NCI-H2171 (cell line): ENCODE measurements at regions not wholly inside any gene's neighbourhood (a gene's known extent, or its start where the extent isn't known, plus 50 kb on each side); places are given as distances from the start of the nearest gene placed in this dataset.

Source experiments
- DNase-seq: peaks from one replicate; lab custom pipeline; 2025; lab: John Stamatoyannopoulos, UW

DNA sequence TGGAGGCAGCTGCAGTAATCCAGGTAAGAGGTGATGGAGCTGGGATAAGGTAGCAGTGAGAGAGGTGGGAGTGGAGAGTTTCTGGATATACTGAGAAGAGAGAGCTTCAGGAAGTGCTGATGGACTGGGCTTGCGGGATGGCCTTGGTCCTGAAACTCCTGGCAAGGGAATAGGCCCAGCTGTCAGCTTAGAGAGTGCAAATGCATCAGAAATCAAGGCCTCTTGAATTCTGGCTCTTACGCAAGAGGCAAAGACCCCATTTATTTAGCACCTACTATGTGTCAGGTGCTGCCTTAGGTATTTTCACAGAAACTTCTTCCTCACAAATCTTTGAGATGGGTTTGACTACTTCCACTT is 227.2 kb upstream of the MAP3K1 start:
- no peak for DNase-seq

DNA sequence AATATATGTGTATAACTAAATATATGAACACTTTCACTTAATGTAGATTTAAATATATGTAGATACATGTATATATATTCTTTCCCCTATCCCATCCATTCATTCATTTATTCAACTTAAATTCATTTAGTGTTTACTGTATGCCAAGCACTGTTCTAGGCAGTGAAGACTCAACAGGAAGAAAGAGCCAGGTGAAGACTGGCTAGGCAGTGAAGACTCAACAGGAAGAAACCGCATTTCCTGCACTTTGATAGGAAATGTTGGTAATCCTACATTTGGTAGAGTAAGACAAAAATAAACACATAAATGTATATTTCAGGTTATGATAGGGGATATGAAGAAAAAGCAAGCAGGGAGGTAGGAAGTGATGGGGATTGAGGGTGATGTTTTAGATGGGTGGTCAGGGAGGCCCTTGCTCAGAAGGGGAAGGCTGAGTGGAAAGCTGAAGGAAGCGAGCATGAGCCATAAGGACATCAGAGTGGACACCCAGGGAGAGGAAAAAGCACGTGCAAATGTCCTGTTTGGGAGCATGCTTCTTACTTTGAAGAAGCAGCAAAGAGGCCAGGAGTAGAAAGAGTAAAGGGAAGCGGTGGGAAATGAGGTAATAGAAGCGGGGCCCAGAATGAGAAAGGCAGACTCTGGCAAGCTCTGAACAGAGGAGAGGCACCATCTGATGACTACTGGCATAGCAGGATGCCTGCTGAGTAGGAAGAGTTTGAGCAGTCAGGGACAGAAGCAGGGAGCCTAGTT is 227.8 kb upstream of the MAP3K1 start:
- DNase-seq = no peak

DNA sequence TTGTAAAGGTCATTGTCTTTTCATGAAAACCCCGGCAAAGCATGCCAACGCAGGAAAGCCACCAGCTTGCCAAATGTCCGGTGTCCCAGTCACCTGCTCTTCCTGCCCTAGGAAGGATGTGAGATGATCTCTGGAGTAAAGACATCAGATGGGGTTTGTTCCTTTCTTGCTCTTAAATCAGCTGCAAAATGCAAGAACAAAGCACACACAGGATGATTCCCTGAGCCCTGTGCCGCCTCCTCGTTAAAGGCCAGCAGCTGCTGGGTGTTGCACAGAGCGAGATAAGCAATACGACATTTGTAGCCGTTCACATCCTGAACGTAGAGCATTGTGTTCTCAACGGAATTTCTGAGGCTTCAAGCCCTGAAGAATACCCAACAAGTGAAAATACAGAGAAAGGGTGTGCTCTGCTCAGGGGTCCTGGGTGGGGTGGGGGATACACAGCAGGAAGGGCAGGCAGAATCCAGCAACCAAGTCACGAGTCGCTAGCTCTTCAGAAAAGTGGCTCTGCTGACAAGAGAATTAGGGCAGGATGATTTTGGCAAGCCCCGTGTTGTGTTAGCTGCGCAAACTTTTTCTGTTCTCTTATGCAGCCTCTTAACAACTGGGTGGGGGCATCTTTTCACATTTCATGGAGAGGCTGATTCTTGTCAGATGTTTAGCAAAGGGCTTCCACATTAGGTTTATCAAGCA is 229.2 kb upstream of the MAP3K1 start:
- peak; percentile 22 for DNase-seq

DNA sequence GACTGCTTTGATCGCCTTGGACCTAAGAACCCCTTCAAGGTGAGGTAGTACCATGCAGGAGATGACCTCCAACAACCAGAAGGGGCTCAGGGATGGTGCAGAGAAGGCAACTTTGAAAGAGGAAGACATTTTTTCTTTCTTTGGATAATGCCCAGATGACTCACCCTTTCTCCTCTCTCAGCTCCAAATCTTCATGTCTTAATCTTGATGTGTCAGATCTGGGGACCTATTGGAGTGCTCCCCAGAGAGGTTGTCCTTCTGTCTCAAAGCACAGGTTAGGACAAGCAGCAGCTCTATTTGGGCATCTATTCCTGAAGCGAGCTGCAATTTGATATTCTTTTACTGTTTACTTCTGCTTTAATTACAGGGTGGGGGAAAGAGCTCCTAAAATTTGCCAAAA is 229.9 kb upstream of the MAP3K1 start:
- peak; percentile 68 for DNase-seq

DNA sequence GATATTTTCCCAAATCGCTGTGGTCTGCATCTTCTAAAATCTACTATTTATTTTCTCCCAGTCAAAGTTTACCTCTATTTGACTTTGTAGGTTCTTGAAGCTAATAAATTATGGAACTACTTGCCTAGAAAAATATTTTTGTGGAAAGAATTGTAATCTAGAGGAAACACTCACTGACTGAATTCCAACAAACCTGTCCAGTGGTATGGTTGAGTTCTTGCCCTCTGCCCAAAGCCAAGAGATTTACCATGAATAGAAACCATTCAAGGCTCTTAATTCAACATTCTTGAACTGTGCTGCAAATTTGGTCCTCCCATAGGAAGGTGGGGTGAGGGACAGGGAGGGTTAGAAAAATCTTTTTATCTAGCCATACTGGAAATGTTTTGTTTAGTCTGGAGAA is 233.9 kb upstream of the MAP3K1 start:
- no peak for DNase-seq

DNA sequence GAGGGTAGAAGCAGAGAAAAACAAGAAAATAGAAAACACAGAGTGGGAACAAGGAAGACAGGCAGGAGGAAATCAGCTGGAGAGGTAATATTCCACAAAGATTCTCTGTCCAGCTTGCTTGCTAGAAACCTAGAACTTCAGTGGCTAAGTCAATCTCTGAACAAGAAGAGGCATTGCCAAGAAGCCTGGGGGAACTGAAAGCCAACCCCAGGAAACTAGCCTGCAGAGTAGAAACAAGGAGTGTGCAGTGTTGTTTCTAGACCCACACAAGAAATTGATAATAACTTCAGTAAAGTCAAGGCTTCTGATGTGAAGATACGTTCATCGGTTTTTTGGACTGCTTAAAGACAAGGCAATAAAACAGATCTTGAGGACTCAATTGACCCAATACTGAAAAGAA is 234.5 kb upstream of the MAP3K1 start:
- DNase-seq = no peak

DNA sequence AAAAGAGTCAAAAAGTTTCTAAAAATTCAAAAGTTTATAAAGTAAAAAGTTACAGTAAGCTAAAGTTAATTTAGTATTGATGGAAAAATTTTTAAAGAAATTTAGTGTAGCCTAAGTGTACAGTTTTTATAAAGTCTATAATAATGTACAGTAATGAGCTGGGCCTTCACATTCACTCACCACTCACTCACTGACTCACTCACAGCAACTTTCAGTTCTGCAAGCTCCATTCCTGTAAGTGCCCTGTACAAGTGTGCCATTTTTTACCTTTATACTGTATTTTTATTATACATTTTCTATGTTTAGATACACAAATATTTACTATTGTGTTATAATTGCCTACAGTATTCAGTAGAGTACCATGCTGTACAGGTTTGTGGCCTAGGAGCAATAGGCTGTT is 239.5 kb upstream of the MAP3K1 start:
- DNase-seq = no peak

DNA sequence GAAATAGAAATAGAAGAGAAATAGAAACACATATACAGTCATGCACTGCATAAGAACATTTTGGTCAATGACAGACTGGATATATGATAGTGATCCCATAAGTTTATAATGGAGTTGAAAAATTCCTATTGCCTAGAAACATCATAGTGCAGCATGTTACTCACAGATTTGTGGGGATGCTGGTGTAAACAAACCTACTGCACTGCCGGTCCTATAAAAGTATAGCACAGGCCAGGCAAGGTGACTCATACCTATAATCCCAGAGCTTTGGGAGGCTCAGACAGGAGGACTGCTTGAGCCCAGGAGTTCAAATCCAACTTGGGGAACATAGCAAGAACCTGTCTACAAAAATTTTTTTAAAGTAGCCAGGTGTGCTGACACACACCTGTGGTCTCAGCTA is 240.6 kb upstream of the MAP3K1 start:
- no peak for DNase-seq

DNA sequence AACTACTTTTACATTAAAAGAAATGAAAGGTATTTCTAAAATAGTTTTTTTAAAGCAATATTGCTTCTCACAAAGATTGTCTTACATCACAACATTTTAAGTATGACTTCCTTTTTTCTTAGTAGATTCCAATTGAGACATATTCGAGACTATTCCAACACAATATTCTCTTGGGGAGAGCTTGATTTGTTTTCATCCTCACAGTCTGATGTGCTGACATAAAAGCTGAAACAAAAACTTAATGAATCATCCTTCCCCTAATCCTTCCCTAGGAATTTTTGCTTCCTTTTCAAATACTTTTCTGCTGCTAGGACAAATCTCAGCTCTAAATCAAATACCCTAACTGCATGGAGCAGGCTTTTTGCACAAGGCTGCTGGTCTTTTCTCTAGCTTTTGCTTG is 245.8 kb upstream of the MAP3K1 start:
- no peak for DNase-seq

DNA sequence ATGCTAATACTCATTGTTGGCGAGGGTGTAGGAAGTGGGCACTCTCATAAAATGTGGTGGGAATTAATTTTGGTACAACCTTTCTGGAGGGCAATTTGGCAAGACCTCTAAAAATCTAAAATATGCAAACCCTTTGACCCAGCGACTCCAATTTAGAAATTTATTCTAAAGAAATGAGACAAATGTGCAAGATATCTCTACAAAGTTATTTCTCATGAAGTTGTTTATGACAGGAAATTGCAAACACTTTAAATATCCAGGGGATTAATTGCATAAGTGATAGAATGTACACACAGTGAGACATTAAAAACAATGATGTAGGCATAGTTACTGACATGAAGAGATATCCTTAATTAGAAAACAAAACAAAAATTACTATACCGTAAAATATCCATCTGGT is 246.3 kb upstream of the MAP3K1 start:
- no peak for DNase-seq

DNA sequence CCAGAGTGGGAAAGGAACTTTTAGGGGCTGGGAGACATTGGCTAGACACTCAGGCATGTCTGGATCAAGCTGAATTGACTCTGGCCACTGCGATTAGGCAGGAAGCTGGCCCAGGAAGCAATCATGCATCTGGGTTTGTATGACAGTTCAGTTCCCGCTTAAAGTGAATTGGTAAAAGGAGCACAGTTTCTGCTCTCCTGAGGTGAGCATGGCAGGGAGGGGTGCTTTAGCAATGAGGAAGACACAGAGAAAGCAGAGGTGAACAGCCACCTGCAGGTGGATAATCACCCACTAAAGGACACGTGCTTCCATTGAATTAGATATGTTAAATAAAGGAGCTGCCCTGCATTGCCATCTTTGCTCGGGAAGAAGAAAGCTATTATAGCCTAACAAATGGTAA is 248.1 kb upstream of the MAP3K1 start:
- no peak for DNase-seq

DNA sequence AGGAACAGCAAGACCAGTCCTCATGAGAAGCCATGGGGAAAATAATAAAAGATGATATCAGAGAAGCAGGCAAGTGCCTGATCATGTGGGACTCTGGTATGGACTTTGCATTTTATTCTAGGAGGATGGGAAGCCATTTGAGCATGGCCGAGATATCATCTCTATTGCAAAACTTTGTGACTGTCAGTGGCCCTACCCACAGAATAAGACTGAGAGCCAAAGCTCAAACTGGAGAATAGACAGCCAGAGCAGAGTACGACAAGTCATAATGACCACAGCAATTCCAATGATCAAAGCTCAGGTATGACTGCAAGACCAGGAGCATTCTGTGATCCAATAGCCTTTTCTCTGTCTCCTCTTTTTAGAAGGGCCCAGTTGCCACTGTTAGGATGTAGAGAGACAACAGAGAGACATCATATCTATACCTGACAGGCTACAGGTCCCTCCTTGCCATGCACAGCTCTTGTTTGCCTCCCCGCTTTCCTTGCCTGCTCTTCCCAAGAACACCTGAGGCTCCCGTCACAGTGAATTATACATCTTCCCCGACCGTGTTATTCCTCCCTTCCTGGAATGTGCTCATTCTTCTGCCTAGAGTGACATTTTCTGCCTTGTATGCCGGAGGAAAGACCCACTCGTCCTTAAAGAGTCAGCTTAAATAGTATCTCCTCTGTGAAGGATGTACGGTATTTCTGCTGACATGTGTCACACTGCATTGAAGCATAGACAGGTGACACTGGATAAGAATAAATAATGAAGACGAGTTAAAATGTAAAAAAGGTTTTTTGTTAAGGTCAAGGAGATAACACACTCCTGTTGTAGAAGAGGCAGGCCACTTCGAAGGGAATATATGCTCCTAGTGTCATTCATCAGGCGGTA is 248.7 kb upstream of the MAP3K1 start:
- no peak for DNase-seq

DNA sequence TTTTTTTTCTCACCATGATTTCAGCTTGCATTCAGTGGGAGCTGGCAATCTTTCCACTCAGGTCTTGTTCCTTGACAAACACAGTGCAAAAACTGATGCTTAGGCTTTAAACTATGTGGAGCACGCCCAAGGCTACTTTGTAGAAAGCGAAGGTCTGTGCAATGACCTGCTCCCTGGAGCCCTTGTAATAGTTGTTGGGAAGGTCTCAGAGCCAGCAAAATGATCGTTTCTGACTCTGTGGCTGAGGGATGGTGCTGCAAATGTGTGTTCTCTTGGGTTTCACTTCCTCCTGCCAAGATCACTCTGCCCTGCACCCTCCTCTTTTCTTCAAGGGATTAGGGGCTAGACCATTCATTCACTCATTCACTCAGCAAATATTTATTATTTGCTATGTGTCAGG is 249.7 kb upstream of the MAP3K1 start:
- DNase-seq = no peak

DNA sequence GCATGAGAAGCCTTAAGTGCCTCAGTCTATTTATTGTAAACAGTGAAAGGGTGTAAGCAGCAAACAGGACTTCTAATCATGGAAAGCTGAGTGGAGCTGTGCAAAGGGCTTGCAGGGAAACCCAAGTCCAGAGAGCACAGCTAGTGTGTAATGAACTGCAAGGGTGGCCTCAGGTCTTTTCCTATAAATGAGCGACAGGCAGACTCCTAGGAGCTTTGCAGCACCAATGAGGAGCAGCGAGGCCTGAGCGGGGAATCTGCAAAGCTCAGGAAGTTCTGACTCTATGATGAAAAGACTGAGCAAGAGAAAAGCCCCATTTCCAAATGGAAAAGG is 250.1 kb upstream of the MAP3K1 start:
- no peak for DNase-seq

DNA sequence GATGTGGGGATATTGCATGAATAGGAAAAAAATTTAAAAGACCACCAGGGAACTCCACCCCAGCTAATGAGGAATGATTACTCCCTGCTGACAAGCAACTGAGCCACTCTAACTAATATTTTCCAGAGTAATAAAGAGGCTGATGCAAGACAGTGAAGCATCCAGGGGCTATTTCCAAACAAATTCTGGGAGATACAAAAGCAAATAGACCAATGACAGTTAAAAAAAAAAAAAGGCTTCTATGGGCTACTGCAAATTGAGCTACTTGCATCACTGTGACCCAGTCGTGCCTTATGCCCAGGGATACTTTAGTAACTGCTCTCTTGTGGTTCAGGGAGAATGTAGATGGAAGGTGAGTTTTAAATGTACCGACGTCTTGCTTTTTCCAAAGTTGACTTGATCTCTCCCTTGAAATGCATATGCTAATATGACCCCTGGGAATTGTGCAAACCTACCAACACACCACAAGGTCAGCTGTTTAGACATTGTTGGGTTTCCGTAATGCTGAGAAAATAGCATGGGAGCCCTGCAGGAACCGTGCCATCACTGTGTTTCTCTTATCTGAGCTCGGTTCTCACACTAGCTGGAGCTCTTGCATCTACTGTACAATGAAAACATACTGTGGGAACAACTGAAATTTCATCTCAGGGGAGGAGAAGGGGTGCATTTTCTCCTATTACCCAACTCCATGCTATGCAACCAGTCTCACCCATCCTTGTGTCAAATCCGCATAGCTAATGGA is 250.6 kb upstream of the MAP3K1 start:
- DNase-seq = no peak

DNA sequence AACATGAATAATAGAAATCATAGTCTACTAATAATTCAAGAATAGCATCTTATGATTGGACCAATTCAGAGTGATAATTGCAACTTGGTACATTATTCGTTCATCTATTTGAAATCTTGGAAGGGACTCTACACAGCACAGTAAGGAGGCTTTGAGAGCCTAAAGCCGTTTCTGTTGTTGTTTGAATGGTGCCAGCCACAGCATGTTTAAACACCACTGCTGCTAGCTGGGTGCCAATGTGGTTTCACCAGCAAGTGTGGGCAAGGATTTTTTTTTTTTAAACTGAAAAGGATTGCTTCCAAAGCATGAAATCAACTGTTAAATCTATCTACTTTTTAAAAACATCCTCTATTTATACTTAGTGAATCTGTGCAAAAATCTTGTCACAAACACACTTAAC is 253.9 kb upstream of the MAP3K1 start:
- DNase-seq = no peak

DNA sequence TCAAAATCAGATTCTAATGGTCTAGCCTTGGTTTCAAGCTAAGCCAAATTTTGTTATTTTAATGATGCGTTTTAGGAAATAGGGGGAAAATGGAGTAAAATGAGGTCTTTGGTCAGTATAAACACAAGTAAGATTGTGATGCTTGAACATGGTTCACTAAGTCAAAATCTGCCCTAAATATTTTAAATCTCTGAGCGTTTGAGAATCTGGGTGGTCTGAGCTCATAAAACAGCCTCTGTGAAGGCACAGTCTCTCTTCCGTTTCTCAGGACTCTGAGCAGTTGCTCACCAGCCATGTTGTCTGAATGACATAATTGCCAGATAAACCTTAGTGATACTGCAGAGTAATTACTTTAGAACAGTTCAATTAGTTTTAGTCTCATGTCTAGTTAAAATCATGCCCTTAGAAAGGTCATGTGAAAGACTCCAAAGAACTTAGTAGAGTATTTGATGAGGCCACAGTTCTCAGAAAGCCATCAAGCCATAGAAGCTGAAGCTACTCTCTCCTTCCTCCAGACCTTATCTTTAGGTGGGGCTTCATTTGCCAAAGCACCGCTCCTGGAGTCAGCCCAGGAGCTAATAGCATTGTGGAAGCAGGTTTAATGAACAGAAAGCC is 257.1 kb upstream of the MAP3K1 start:
- no peak for DNase-seq

DNA sequence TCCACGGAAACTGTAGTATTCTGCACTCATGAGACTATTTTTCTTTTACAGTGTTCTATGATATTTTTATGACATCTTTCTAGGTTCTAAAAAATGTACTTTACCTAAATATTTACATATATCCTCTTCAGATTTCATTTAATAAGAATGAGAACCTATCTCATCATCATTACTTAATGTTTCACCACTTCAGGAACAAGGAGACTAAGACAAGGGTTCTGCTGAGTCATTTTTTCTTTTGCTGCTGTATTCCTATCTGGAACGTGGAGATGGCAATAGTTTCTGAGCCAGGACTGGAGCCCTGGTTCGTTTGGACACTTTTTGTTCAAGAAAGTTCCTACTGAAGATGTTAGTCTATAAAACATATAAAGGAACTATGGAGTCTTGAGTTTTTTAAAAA is 258.2 kb upstream of the MAP3K1 start:
- DNase-seq = no peak

DNA sequence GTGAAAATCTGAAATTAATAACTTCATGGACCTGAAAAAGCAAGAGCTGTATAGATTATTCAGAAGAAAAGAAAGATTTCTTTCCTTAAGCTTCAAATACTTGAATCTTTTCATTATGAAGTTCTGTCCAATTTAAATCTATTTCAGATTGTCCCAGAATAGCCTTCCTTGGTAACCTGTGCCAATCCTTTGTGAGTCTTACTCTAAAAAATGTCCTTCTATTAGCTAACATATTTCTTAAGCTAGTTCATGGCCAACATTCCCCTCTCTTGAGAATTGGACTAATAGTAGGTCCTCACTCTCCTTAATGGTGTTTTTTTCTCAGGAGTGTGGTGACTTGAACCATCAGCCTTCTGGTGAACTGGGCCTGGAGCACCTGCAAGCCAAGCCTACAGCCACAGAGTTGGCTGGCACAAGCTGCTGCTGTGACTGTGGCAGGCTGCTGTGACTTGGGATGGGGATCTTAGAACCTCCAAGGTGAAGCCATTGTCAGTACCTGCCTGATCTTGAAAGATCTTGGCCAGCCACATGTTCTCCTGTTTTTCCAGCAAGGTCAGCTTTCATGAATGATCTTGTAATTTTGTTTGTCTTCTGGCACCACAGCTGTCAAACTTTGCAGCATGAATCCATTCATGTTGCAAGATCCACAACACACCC is 262.6 kb upstream of the MAP3K1 start:
- no peak for DNase-seq

DNA sequence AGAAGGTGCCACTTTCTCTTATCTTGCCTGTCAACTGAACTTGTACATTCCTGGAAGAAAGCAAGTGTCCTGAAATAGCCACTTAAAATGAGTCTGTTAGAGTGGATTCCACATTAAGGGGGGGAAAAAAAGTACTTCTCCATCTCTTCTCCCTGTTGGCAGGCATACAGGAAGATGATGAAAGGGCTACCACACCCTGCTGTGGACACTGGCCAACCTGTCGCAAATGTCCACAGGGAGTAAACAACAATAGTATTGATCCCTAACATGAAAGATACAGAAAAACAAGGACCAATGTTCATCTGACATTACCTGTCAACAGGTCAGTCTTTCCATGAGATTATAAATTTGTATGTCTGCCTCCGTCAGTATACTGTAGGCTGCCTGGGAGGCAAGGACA is 265.1 kb upstream of the MAP3K1 start:
- no peak for DNase-seq

DNA sequence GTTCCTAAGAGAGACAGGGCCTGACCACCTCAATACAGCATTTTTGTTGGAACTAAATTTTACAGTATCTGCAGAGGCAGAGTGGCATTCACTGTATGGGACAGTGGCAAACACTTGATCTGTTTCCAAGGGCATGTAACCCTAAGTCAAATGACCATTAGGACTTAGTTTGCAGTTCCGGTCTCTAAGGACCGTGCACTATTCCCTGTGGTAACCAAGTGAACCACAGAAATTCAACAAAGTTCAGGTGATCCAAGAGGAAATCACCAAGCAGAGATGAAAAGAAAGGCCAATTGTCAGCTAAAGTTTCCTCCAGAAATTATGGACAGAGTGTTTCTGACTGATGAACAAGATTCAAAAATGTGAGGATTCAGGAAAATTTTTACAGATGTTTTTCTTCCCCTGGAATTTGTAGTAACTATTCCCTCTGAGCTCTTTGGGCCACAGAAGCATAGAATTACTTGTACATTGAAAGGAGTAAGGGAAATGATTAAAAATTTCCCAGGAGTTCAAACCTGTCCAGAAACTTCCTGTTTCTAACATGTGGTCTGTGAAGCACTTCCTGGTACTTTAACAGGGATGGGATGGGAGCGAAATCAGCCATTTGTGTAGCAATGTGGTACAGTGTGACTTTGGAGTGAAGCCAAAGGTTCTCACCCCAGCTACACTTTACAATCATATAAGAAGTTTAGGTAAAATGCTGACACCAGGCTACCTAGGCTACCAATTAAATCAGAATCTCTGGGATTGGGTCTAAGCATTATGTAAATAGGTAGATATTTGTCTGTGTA is 266.1 kb upstream of the MAP3K1 start:
- no peak for DNase-seq
